Stimulated activated memory B cell treated with anti-CD40 and anti-IgM and Interleukin-4, amounts not matched to agents 10 μg/mL and 1 μg/mL and 100 μg/mL, for 72 hours (primary cell): ENCODE measurements at regions not wholly inside any gene's neighbourhood (a gene's known extent, or its start where the extent isn't known, plus 50 kb on each side); places are given as distances from the start of the nearest gene placed in this dataset.
"Not testable (repeated sequence)": the region's sequence is repeated elsewhere in the genome, so short reads cannot be mapped to it uniquely, and the experiment has no call there.

Experiments
- ATAC-seq: fragments of 150-1000 bp; cut with Tn5 transposase; 2 replicates; pipeline ENCODE4 v1.10.0; 2021
- H3K27ac Mint-ChIP-seq: one replicate; pipeline ENCODE4 v1.8.0; 2022; ENCODE audit warnings: mild to moderate bottlenecking, mixed read lengths
- H3K27me3 Mint-ChIP-seq: one replicate; pipeline ENCODE4 v1.8.0; 2022; ENCODE audit warnings: mixed read lengths
- H3K36me3 Mint-ChIP-seq: one replicate; pipeline ENCODE4 v1.8.0; 2022; ENCODE audit warnings: mixed read lengths
- H3K4me1 Mint-ChIP-seq: one replicate; pipeline ENCODE4 v1.8.0; 2022; ENCODE audit warnings: mixed read lengths
- H3K4me3 Mint-ChIP-seq: one replicate; pipeline ENCODE4 v1.8.0; 2022; ENCODE audit warnings: mild to moderate bottlenecking, moderate library complexity, mixed read lengths
- H3K9me3 Mint-ChIP-seq: one replicate; pipeline ENCODE4 v1.8.0; 2022; ENCODE audit warnings: mixed read lengths

DNA sequence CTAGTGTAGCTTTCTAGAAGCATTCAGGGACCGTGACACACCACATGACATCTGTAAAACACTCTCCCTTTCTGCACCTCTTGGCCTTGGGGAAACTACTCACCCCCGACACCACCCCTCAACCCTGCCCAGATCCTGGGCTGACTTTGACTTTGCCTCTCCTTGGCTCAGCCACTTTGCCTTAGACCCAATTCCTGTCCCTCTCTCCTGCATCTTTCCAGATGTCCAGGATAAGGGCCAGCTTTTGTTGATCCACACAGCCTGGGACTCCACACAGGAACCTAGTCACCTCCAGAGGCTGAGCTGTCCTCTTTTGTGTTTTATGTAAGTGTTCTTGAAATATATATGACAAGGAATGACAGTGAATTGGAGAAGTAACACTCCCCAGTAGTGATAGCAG, 153.7 kb upstream of the PLXNC1 start:
- H3K4me1 Mint-ChIP-seq: no peaks in the 10 kb centered on the region
- H3K36me3 Mint-ChIP-seq: no peaks in the 10 kb centered on the region
- no peak overlapping the region for H3K27ac Mint-ChIP-seq
- H3K4me3 Mint-ChIP-seq: no peak overlapping the region
- peaks cover 9% of the 10 kb centered on the region for H3K27me3 Mint-ChIP-seq
- no peak for ATAC-seq
- H3K9me3 Mint-ChIP-seq: peaks cover 10% of the 10 kb centered on the region

DNA sequence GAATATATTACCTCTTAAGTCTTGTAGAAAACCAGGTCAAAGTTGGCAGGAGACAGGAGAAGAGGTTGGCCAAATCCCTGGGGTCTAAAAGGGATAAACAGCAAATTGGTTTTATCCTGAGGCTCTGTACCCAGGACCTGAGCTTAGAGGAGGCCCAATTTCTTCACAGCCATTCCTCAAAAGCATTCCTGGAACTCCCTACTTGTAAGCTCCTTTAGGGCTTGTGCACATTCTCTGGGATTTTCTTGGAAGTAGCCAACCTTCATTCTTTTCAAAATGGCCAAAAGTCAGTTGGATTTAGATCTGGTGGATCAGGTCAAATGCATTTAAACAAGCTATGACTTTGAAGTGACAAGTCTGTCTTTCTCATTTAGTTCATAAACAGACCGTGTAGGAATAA, 152.1 kb upstream of the PLXNC1 start:
- Mint-ChIP-seq H3K27ac (no peak overlapping the region), H3K4me3 (no peak overlapping the region), H3K36me3 (no peaks in the 10 kb centered on the region), H3K27me3 (peaks cover 9% of the 10 kb centered on the region), H3K4me1 (no peaks in the 10 kb centered on the region), H3K9me3 (peaks cover 10% of the 10 kb centered on the region)
- no peak for ATAC-seq

DNA sequence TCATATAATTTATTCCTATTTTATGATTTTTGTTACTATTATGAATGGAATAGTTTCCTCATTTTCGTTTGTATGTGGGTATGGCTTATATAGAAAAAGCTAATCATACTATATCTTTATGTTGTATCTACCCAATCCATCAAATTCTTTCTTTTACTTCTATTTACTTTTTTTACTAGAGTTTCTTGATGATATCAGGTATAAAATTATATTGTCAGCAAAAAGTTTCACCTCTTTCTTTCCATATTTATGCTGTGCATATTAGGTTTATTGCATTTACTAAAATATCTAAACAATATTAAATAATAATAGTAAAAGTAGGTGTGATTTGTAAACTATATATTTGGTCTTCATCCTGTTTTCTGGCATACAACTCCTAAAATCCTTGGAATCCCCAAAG, 146.7 kb upstream of the PLXNC1 start:
- Mint-ChIP-seq H3K27ac (no peak overlapping the region), H3K4me1 (no peaks in the 10 kb centered on the region), H3K27me3 (peaks cover 14% of the 10 kb centered on the region), H3K4me3 (no peak overlapping the region), H3K36me3 (no peaks in the 10 kb centered on the region), H3K9me3 (peaks cover 19% of the 10 kb centered on the region)
- no peak for ATAC-seq

DNA sequence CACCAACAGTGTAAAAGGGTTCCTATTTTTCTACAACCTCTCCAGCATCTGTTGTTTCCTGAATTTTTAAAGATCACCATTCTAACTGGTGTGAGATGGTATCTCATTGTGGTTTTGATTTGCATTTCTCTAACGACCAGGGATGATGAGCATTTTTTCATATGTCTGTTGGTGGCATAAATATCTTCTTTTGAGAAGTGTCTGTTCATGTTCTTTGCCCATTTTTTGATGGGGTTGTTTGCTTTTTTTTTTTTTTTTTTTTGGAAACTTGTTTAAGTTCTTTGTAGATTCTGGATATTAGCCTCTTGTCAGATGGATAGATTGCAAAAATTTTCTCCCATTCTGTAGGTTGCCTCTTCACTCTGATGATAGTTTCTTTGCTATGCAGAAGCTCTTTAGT, 145.5 kb upstream of the PLXNC1 start:
- peaks cover 18% of the 10 kb centered on the region for H3K9me3 Mint-ChIP-seq

DNA sequence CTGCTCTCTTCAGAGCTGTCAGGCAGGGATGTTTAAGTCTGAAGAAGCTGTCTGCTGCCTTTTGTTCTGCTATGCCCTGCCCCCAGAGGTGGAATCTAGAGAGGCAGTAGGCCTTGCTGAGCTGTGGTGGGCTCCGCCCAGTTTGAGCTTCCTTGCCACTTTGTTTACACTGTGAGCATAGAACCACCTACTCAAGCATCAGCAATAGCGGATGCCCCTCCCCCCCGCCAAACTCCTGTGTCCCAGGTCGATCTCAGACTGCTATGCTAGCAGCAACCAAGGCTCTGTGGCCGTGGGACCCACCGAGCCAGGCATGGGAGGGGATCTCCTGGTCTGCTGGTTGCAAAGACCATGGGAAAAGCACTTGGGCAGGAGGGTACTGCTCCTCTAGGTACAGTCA, 140.5 kb upstream of the PLXNC1 start:
- not testable (repeated sequence) for H3K4me3 Mint-ChIP-seq, H3K4me1 Mint-ChIP-seq, H3K36me3 Mint-ChIP-seq, H3K27ac Mint-ChIP-seq, ATAC-seq, H3K9me3 Mint-ChIP-seq
- peaks cover 37% of the 10 kb centered on the region for H3K27me3 Mint-ChIP-seq

More for the DNA sequence above, 145.5 kb upstream of the PLXNC1 start:
- H3K4me1 Mint-ChIP-seq, H3K36me3 Mint-ChIP-seq, H3K4me3 Mint-ChIP-seq, ATAC-seq, H3K27ac Mint-ChIP-seq: not testable (repeated sequence)
- H3K27me3 Mint-ChIP-seq: peaks cover 21% of the 10 kb centered on the region

- peaks cover 43% of the 10 kb centered on the region for H3K27me3 Mint-ChIP-seq
- peaks cover 7% of the 10 kb centered on the region for H3K36me3 Mint-ChIP-seq
- no peak overlapping the region for H3K4me3 Mint-ChIP-seq
- no peaks in the 10 kb centered on the region for H3K4me1 Mint-ChIP-seq
- H3K9me3 Mint-ChIP-seq: peaks cover 13% of the 10 kb centered on the region
- H3K27ac Mint-ChIP-seq: no peak overlapping the region
- ATAC-seq: no peak
Observed at GRCh38 chr12:94010307-94010706, 138.1 kb upstream of the PLXNC1 start.

DNA sequence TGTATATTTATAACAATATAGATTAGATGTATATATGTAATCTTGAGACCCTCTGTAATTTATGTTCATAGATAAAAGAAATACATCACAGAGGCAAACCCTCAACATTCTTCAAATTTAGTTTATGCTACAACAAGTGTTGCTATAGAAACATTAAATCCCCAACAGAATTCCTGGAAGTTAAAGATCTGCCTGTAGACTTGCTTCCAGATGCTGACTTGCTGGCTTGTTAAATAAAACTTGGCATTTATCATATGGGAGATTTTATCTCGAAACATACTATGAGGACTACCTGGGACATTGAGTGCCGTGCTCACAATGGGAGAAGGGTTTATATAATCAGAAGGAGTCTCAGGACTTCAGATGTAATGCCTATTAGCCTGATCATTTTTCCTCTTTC, 136.3 kb upstream of the PLXNC1 start:
- ATAC-seq: no peak
- Mint-ChIP-seq H3K4me3 (no peak overlapping the region), H3K27me3 (peaks cover 31% of the 10 kb centered on the region), H3K36me3 (peaks cover 12% of the 10 kb centered on the region), H3K27ac (no peak overlapping the region), H3K9me3 (peaks cover 24% of the 10 kb centered on the region), H3K4me1 (no peaks in the 10 kb centered on the region)

GRCh38 chr12:94012590-94012989, 135.8 kb upstream of the PLXNC1 start:
- ATAC-seq: no peak
- Mint-ChIP-seq H3K4me1 (no peaks in the 10 kb centered on the region), H3K27me3 (peaks cover 28% of the 10 kb centered on the region), H3K36me3 (peaks cover 13% of the 10 kb centered on the region), H3K4me3 (no peak overlapping the region), H3K27ac (no peak overlapping the region), H3K9me3 (peaks cover 28% of the 10 kb centered on the region)

- peaks cover 42% of the 10 kb centered on the region for H3K9me3 Mint-ChIP-seq
- H3K36me3 Mint-ChIP-seq: peaks cover 13% of the 10 kb centered on the region
- peaks cover 13% of the 10 kb centered on the region for H3K27me3 Mint-ChIP-seq
- H3K4me1 Mint-ChIP-seq, H3K27ac Mint-ChIP-seq, ATAC-seq, H3K4me3 Mint-ChIP-seq: not testable (repeated sequence)
Observed at GRCh38 chr12:94017247-94017646, 131.1 kb upstream of the PLXNC1 start.

- Mint-ChIP-seq H3K36me3 (peaks cover 7% of the 10 kb centered on the region), H3K4me3 (no peak overlapping the region), H3K27me3 (no peaks in the 10 kb centered on the region), H3K27ac (no peak overlapping the region), H3K9me3 (peaks cover 40% of the 10 kb centered on the region), H3K4me1 (no peaks in the 10 kb centered on the region)
- ATAC-seq: no peak
Observed at GRCh38 chr12:94020335-94020734, 128.0 kb upstream of the PLXNC1 start.

GRCh38 chr12:94023879-94024278, 124.5 kb upstream of the PLXNC1 start:
- Mint-ChIP-seq H3K4me1 (no peaks in the 10 kb centered on the region), H3K4me3 (no peak overlapping the region), H3K27me3 (peaks cover 8% of the 10 kb centered on the region), H3K27ac (no peak overlapping the region), H3K36me3 (no peaks in the 10 kb centered on the region), H3K9me3 (peaks cover 14% of the 10 kb centered on the region)
- ATAC-seq: no peak

- Mint-ChIP-seq H3K27me3 (peaks cover 17% of the 10 kb centered on the region), H3K27ac (no peak overlapping the region), H3K4me3 (no peak overlapping the region), H3K36me3 (no peaks in the 10 kb centered on the region), H3K4me1 (no peaks in the 10 kb centered on the region), H3K9me3 (peaks cover 10% of the 10 kb centered on the region)
- ATAC-seq: no peak
Observed at GRCh38 chr12:94025068-94025467, 123.3 kb upstream of the PLXNC1 start.

- peaks cover 10% of the 10 kb centered on the region for H3K9me3 Mint-ChIP-seq
- H3K4me3 Mint-ChIP-seq: no peak overlapping the region
- no peaks in the 10 kb centered on the region for H3K36me3 Mint-ChIP-seq
- H3K4me1 Mint-ChIP-seq: no peaks in the 10 kb centered on the region
- ATAC-seq: no peak
- no peak overlapping the region for H3K27ac Mint-ChIP-seq
- peaks cover 24% of the 10 kb centered on the region for H3K27me3 Mint-ChIP-seq
Observed at GRCh38 chr12:94025756-94026155, 122.6 kb upstream of the PLXNC1 start.

DNA sequence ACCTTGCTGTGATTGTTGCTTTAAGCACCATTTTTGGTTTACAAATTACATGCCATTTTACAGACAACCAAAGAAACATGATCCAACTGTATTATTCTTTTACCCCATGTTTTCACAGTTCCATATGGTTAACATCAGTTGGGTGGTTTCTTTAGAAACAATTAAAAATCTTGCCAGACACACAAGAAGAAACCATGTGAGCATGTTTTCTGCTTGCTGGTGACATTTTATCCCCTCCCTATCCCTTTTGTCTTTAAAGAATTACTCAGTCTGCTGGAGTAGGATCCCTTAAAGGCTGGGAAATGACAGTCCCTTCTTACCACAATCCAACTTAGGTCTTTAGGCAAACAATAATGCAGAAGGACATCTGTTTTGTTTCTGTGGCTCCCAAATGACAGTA, 121.8 kb upstream of the PLXNC1 start:
- Mint-ChIP-seq H3K9me3 (peaks cover 10% of the 10 kb centered on the region), H3K4me3 (no peak overlapping the region), H3K4me1 (no peaks in the 10 kb centered on the region), H3K36me3 (no peaks in the 10 kb centered on the region), H3K27ac (no peak overlapping the region), H3K27me3 (peaks cover 32% of the 10 kb centered on the region)
- ATAC-seq: no peak

GRCh38 chr12:94027561-94027960, 120.8 kb upstream of the PLXNC1 start:
- H3K4me3 Mint-ChIP-seq: no peak overlapping the region
- H3K4me1 Mint-ChIP-seq: no peaks in the 10 kb centered on the region
- no peak overlapping the region for H3K27ac Mint-ChIP-seq
- H3K27me3 Mint-ChIP-seq: peaks cover 35% of the 10 kb centered on the region
- peaks cover 10% of the 10 kb centered on the region for H3K9me3 Mint-ChIP-seq
- ATAC-seq: no peak
- H3K36me3 Mint-ChIP-seq: no peaks in the 10 kb centered on the region

DNA sequence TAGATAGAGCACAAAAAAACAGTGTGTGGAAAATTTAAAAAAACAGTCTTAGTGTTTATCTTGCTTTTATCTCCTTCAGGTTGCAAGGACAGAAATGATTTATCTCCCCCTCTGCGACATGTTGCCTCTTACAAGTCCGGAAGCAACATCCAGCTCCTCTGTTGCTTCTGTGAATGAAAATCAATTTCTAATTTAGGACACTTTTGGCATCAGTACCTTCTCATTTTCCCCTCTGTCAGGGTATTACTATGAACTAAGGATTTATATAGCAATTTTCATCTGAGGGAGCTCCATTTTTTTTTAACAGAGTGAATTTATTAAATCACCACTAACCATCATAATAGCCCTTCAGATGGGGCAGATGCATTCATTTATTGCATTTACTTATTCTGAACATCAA, 116.6 kb upstream of the PLXNC1 start:
- H3K4me3 Mint-ChIP-seq: no peak overlapping the region

DNA sequence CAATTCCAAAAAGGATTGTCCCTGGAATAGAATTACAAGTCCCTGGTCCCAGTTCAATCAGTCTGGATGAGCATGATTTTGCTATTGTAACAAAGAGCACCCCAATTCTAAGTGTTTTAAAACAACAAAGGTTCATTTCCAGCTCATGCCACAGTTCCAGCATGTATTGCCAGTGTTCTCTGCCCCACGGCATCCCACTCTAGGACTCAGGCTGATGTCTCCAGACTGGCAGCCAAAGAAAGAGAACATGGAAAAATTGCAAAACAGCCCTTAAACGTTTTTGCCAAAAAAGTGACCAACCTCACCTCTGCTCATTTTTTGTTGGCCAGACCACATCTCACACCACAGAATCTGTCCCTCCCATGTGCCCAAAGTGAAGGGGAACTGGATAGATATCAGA, 116.0 kb upstream of the PLXNC1 start:
- Mint-ChIP-seq H3K4me3 (no peak overlapping the region), H3K4me1 (no peaks in the 10 kb centered on the region), H3K36me3 (no peaks in the 10 kb centered on the region), H3K27me3 (peaks cover 52% of the 10 kb centered on the region), H3K27ac (no peak overlapping the region), H3K9me3 (no peaks in the 10 kb centered on the region)
- no peak for ATAC-seq

More for the DNA sequence above, 116.6 kb upstream of the PLXNC1 start:
- peaks cover 52% of the 10 kb centered on the region for H3K27me3 Mint-ChIP-seq
- no peak for ATAC-seq
- no peaks in the 10 kb centered on the region for H3K36me3 Mint-ChIP-seq
- no peaks in the 10 kb centered on the region for H3K4me1 Mint-ChIP-seq
- H3K9me3 Mint-ChIP-seq: no peaks in the 10 kb centered on the region
- H3K27ac Mint-ChIP-seq: no peak overlapping the region
